Activated CD8-positive, alpha-beta T cell treated with anti-CD3 and anti-CD28 coated beads for 36 hours (primary cell): ENCODE measurements at regions not wholly inside any gene's neighbourhood (a gene's known extent, or its start where the extent isn't known, plus 50 kb on each side); places are given as distances from the start of the nearest gene placed in this dataset.

Experiments
- ATAC-seq: fragments of 200-7000 bp; cut with Tn5 transposase; one replicate; pipeline ENCODE4 v1.10.0; 2021; ENCODE audit warnings: mild to moderate bottlenecking, moderate library complexity
- CTCF ChIA-PET: fragments of 350-600 bp; sonication (Branson Sonifier 250); formaldehyde crosslinking; loops from one replicate; lab custom pipeline; 2021; ENCODE audit warnings: antibody characterized with exemption; lab: Charles Lee
- POLR2A ChIA-PET: fragments of 350-600 bp; sonication (Branson Sonifier 250); formaldehyde crosslinking; loops from one replicate; lab custom pipeline; 2021; ENCODE audit warnings: antibody characterized with exemption; lab: Charles Lee
- DNase-seq: peaks from one replicate; pipeline ENCODE4 v3.0.0-alpha.2; 2020
- H3K27ac Mint-ChIP-seq: one replicate; pipeline ENCODE4 v1.8.0; 2021; ENCODE audit warnings: mild to moderate bottlenecking, mixed read lengths
- H3K27me3 Mint-ChIP-seq: one replicate; pipeline ENCODE4 v1.8.0; 2021; ENCODE audit warnings: mixed read lengths
- H3K36me3 Mint-ChIP-seq: one replicate; pipeline ENCODE4 v1.8.0; 2021; ENCODE audit warnings: low read depth, mixed read lengths
- H3K4me1 Mint-ChIP-seq: one replicate; pipeline ENCODE4 v1.8.0; 2021; ENCODE audit warnings: low read depth, mixed read lengths
- H3K4me3 Mint-ChIP-seq: one replicate; pipeline ENCODE4 v1.8.0; 2021; ENCODE audit warnings: mild to moderate bottlenecking, moderate library complexity, mixed read lengths
- H3K9me3 Mint-ChIP-seq: one replicate; pipeline ENCODE4 v1.8.0; 2021; ENCODE audit warnings: mixed read lengths
- intact Hi-C: fragments of 100-400 bp; cut with micrococcal nuclease; formaldehyde crosslinking; loops from one replicate; pipeline ENCODE4 v1.10.0; 2022
- TF ChIP-seq, protein P1 (sequence below): fragments of 200-600 bp; IDR thresholded peaks from one replicate; pipeline ENCODE4 v1.8.0; 2022; ENCODE audit warnings: antibody characterized with exemption, mild to moderate bottlenecking

DNA sequence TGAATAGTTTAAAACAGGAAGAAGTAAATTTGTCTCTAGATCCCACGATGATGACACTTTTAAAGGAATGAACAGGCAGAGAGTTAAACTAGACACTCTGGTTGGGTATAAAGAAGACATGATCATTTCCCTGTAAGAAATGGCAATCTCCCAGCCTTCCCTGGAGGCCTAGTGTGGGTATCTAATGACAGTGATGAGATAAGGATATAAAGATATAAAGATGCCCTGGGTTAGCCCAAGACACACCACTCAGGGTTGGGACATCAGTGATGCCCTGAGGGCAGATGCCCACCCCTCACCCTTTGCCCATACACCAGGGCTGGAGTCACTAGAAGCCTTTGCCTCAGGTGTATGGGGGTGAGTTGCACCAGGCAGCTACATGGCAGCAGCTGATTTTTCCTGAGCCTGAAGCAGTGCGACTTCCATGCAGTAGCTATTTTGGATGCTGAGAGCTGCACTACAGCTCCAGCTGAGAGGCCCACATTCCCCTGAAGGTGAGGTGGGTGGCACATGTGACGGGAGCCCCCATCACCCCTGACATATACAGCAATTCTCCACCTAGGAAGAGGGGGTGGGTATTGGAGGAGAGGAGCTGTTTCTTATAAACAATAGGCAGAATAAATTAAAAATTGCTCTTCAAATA, 177.5 kb downstream of the NDFIP2 start:
- POLR2A ChIA-PET = no interaction called here
- no peak overlapping the region for H3K27ac Mint-ChIP-seq
- no peak for ATAC-seq
- DNase-seq = no peak
- H3K27me3 Mint-ChIP-seq = peaks cover 14% of the 10 kb centered on the region
- intact Hi-C loops = no loop called here
- CTCF ChIA-PET = interaction anchor here (1.0 to 1.4 kb wide), 2 partner anchors 21 kb away, joined by 3 to 6 read pairs; no protein-coding TSS in a partner anchor
- no peak overlapping the region for H3K4me3 Mint-ChIP-seq
- peaks cover 2% of the 10 kb centered on the region for H3K4me1 Mint-ChIP-seq
- H3K9me3 Mint-ChIP-seq = no peaks in the 10 kb centered on the region
- TF ChIP-seq, protein P1, sequence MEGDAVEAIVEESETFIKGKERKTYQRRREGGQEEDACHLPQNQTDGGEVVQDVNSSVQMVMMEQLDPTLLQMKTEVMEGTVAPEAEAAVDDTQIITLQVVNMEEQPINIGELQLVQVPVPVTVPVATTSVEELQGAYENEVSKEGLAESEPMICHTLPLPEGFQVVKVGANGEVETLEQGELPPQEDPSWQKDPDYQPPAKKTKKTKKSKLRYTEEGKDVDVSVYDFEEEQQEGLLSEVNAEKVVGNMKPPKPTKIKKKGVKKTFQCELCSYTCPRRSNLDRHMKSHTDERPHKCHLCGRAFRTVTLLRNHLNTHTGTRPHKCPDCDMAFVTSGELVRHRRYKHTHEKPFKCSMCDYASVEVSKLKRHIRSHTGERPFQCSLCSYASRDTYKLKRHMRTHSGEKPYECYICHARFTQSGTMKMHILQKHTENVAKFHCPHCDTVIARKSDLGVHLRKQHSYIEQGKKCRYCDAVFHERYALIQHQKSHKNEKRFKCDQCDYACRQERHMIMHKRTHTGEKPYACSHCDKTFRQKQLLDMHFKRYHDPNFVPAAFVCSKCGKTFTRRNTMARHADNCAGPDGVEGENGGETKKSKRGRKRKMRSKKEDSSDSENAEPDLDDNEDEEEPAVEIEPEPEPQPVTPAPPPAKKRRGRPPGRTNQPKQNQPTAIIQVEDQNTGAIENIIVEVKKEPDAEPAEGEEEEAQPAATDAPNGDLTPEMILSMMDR = no peak
- H3K36me3 Mint-ChIP-seq = no peaks in the 10 kb centered on the region

DNA sequence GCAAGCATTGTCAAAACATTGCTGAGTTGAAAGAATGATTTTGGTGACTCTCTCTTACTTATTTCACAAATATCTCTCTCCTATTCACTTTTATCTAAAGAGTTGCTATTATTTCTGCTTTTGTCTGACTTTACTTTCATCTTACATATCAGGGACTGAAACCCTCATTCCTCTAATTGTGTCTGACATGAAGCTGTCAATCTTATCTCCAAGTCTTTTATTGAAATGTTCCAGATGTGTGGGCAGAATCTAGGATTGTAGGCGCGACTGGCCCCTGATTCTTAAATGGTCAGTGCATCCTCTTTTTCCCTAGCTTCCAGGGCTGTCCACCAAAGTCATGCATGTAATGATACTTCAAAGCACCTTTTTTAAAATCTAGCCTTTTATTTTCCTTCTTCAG, 174.6 kb downstream of the NDFIP2 start:
- H3K27ac Mint-ChIP-seq = no peak overlapping the region
- H3K9me3 Mint-ChIP-seq = no peaks in the 10 kb centered on the region
- no peak overlapping the region for H3K4me3 Mint-ChIP-seq
- H3K27me3 Mint-ChIP-seq = peaks cover 15% of the 10 kb centered on the region
- POLR2A ChIA-PET = no interaction called here
- CTCF ChIA-PET = interaction anchor here (0.7 to 1.2 kb wide), 2 partner anchors 15 to 24 kb away, joined by 3 read pairs; no protein-coding TSS in a partner anchor
- intact Hi-C loops = no loop called here
- no peaks in the 10 kb centered on the region for H3K36me3 Mint-ChIP-seq
- TF ChIP-seq, protein P1 = no peak
- no peaks in the 10 kb centered on the region for H3K4me1 Mint-ChIP-seq
- DNase-seq = no peak
- ATAC-seq = no peak

DNA sequence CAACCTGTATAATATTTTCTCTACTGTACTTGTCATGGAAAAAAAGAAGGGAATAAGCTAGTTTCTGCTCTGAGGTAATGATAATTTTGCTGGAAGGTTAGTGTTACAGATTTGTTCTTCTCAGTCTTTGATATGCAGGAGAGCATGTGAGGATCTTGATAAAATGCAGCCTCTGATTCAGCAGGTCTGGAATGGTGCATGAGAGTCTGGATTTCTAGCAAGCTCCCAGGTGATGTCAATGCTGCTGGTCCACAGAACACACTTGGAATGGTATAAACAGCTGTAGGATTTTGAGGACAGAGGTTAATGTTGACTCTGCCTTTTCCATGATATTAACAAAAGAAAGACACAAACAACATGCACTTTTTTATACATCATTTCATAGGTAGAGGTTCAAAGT, 173.6 kb downstream of the NDFIP2 start:
- no peak for ATAC-seq
- Mint-ChIP-seq H3K36me3 (no peaks in the 10 kb centered on the region), H3K4me1 (no peaks in the 10 kb centered on the region), H3K4me3 (no peak overlapping the region), H3K27ac (no peak overlapping the region), H3K27me3 (peaks cover 15% of the 10 kb centered on the region), H3K9me3 (no peaks in the 10 kb centered on the region)
- intact Hi-C loops = no loop called here
- CTCF ChIA-PET = interaction anchor here (1.3 kb wide), 1 partner anchor 8 kb away, joined by 3 read pairs; no protein-coding TSS in a partner anchor
- no peak for DNase-seq
- TF ChIP-seq, protein P1 = no peak
- POLR2A ChIA-PET = no interaction called here

GRCh38 chr13:79650688-79651087, 169.7 kb downstream of the NDFIP2 start:
- CTCF ChIA-PET = no interaction called here
- TF ChIP-seq, protein P1 = no peak
- no peak for ATAC-seq

GRCh38 chr13:79648191-79648590, 167.2 kb downstream of the NDFIP2 start:
- CTCF ChIA-PET = no interaction called here
- Mint-ChIP-seq H3K4me3 (no peak overlapping the region), H3K36me3 (no peaks in the 10 kb centered on the region), H3K27ac (no peak overlapping the region), H3K27me3 (peaks cover under 1% of the 10 kb centered on the region), H3K9me3 (no peaks in the 10 kb centered on the region), H3K4me1 (no peaks in the 10 kb centered on the region)
- ATAC-seq (no peak), DNase-seq (no peak)
- intact Hi-C loops = no loop called here
- TF ChIP-seq, protein P1 = no peak
- POLR2A ChIA-PET = no interaction called here

More at GRCh38 chr13:79650688-79651087, 169.7 kb downstream of the NDFIP2 start:
- Mint-ChIP-seq H3K27ac (no peak overlapping the region), H3K36me3 (no peaks in the 10 kb centered on the region), H3K4me3 (no peak overlapping the region), H3K9me3 (no peaks in the 10 kb centered on the region), H3K4me1 (no peaks in the 10 kb centered on the region), H3K27me3 (peaks cover 6% of the 10 kb centered on the region)
- DNase-seq = no peak
- POLR2A ChIA-PET = no interaction called here
- intact Hi-C loops = no loop called here
